Thoracic aorta (tissue), 2 donors: ENCODE measurements at regions not wholly inside any gene's neighbourhood (a gene's known extent, or its start where the extent isn't known, plus 50 kb on each side); places are given as distances from the start of the nearest gene placed in this dataset.

ENCODE experiments used
- ATAC-seq: fragments of 150-250 bp; one replicate; pipeline ENCODE4 v1.8.0; 2017; ENCODE audit warnings: low read depth; ENCODE audit not compliant: insufficient number of reproducible peaks, low FRiP score
- DNase-seq: peaks from one replicate; pipeline ENCODE4 v3.0.0-alpha.2; 2020; ENCODE audit warnings: low spot score
- H3K27ac ChIP-seq, 2 donors: fragments of 200-600 bp; sonication (generic); 1 replicate in 1 of 2; 2 replicates in 1 of 2; pipeline ENCODE4 v1.5.1; 2016; ENCODE audit warnings: mild to moderate bottlenecking in 2 of 2, moderate library complexity in 2 of 2
- H3K27me3 ChIP-seq: fragments of 200-600 bp; sonication (generic); replicated peaks from 2 replicates; pipeline ENCODE4 v1.6.0; 2016; ENCODE audit warnings: mild to moderate bottlenecking; ENCODE audit not compliant: insufficient read depth
- H3K36me3 ChIP-seq: fragments of 200-600 bp; sonication (generic); one replicate; pipeline ENCODE4 v1.5.1; 2016
- H3K4me1 ChIP-seq, 2 donors: fragments of 200-600 bp; sonication (generic); 1 replicate in 1 of 2; 2 replicates in 1 of 2; pipeline versions ENCODE4 v1.5.1 to v1.6.0; 2016; ENCODE audit warnings: low read depth in 2 of 2, mild to moderate bottlenecking in 1 of 2; ENCODE audit not compliant: control insufficient read depth in 1 of 2
- H3K4me3 ChIP-seq: fragments of 200-600 bp; sonication (generic); 2 replicates; pipeline ENCODE4 v1.5.1; 2016; ENCODE audit warnings: mild to moderate bottlenecking
- H3K9me3 ChIP-seq: fragments of 200-600 bp; sonication (generic); 2 replicates; pipeline ENCODE4 v1.5.1; 2016
- CTCF ChIP-seq: fragments of 200-600 bp; sonication (generic); IDR thresholded peaks from one replicate; pipeline ENCODE4 v1.5.1; 2019; ENCODE audit warnings: antibody characterized with exemption

- Histone ChIP-seq H3K27ac (peak overlapping the region; percentile 91 to 98), H3K4me3 (no peak overlapping the region), H3K27me3 (no peaks in the 10 kb centered on the region)
Observed at GRCh38 chr13:40235160-40235796, 431.2 kb downstream of the FOXO1 start.

GRCh38 chr13:40236566-40237168 lies 429.8 kb downstream of the FOXO1 start:
- peak; percentile 53 for DNase-seq
- no peaks in the 10 kb centered on the region for H3K36me3 ChIP-seq
- ATAC-seq: peak; percentile 71
- peaks cover 6 to 41% of the 10 kb centered on the region in 2 donors for H3K4me1 ChIP-seq
- no peak for TF ChIP-seq CTCF
- no peaks in the 10 kb centered on the region for H3K27me3 ChIP-seq
- H3K9me3 ChIP-seq: no peaks in the 10 kb centered on the region
- peak overlapping the region; percentile 91 to 98 for H3K27ac ChIP-seq
- peak overlapping the region; percentile 45 for H3K4me3 ChIP-seq

More at GRCh38 chr13:40235160-40235796, 431.2 kb downstream of the FOXO1 start:
- no peak for TF ChIP-seq CTCF
- H3K4me1 ChIP-seq: peaks cover 13 to 50% of the 10 kb centered on the region in 2 donors
- H3K36me3 ChIP-seq: no peaks in the 10 kb centered on the region
- no peaks in the 10 kb centered on the region for H3K9me3 ChIP-seq
- no peak for ATAC-seq
- no peak for DNase-seq

GRCh38 chr13:40238761-40239160 lies 427.7 kb downstream of the FOXO1 start:
- Histone ChIP-seq H3K27ac (peak overlapping the region; percentile 91 to 98), H3K9me3 (no peaks in the 10 kb centered on the region), H3K36me3 (no peaks in the 10 kb centered on the region), H3K4me3 (no peak overlapping the region), H3K4me1 (peaks cover 6 to 40% of the 10 kb centered on the region in 2 donors), H3K27me3 (no peaks in the 10 kb centered on the region)
- no peak for DNase-seq
- ATAC-seq: no peak
- no peak for TF ChIP-seq CTCF

- Histone ChIP-seq H3K4me1 (peaks cover 6 to 27% of the 10 kb centered on the region in 2 donors), H3K36me3 (no peaks in the 10 kb centered on the region), H3K4me3 (no peak overlapping the region), H3K9me3 (no peaks in the 10 kb centered on the region), H3K27me3 (no peaks in the 10 kb centered on the region), H3K27ac (no peak overlapping the region)
- no peak for DNase-seq
- ATAC-seq: no peak
- no peak for TF ChIP-seq CTCF
Observed at GRCh38 chr13:40240293-40240692, 426.1 kb downstream of the FOXO1 start.

- Histone ChIP-seq H3K4me3 (no peak overlapping the region), H3K27me3 (no peaks in the 10 kb centered on the region), H3K36me3 (no peaks in the 10 kb centered on the region), H3K9me3 (no peaks in the 10 kb centered on the region), H3K27ac (no peak overlapping the region), H3K4me1 (peaks cover 6 to 20% of the 10 kb centered on the region in 2 donors)
- no peak for TF ChIP-seq CTCF
- no peak for ATAC-seq
- no peak for DNase-seq
Observed at GRCh38 chr13:40241125-40241798, 425.2 kb downstream of the FOXO1 start.
